Right atrium auricular region (tissue), 2 donors: ENCODE measurements at regions not wholly inside any gene's neighbourhood (a gene's known extent, or its start where the extent isn't known, plus 50 kb on each side); places are given as distances from the start of the nearest gene placed in this dataset.

Experiments used
- DNase-seq: peaks from one replicate; pipeline ENCODE4 v3.0.0-alpha.2; 2019; ENCODE audit warnings: low spot score
- H3K27ac ChIP-seq, 2 donors: fragments of 200-600 bp; sonication (generic); 1 replicate in 1 of 2; 2 replicates in 1 of 2; pipeline ENCODE4 v1.5.1; 2016 to 2019
- H3K27me3 ChIP-seq, 2 donors: fragments of 200-600 bp; sonication (generic); one replicate each; pipeline versions ENCODE4 v1.5.1 to v1.6.0; 2017 to 2019
- H3K36me3 ChIP-seq: fragments of 200-600 bp; sonication (generic); one replicate; pipeline ENCODE4 v1.5.1; 2016
- H3K4me1 ChIP-seq, 2 donors: fragments of 200-600 bp; sonication (generic); one replicate each; pipeline versions ENCODE4 v1.5.1 to v1.6.0; 2017 to 2019
- H3K4me3 ChIP-seq, 2 donors: fragments of 200-600 bp; sonication (generic); 1 replicate in 1 of 2; 2 replicates in 1 of 2; pipeline ENCODE4 v1.5.1; 2017 to 2019; ENCODE audit warnings: mild to moderate bottlenecking in 1 of 2, moderate library complexity in 1 of 2
- H3K9me3 ChIP-seq, 2 donors: fragments of 200-600 bp; sonication (generic); one replicate each; pipeline ENCODE4 v1.5.1; 2019
- CTCF ChIP-seq, 2 donors: fragments of 200-600 bp; sonication (generic); IDR thresholded peaks; one replicate each; pipeline ENCODE4 v1.5.1; 2019; ENCODE audit warnings: antibody characterized with exemption in 2 of 2

- H3K4me1 ChIP-seq: no peaks in the 10 kb centered on the region
- no peak for TF ChIP-seq CTCF (IDR thresholded peaks at IDR 0.05)
- H3K27me3 ChIP-seq: no peaks in the 10 kb centered on the region
- no peaks in the 10 kb centered on the region for H3K9me3 ChIP-seq
- H3K4me3 ChIP-seq: no peak overlapping the region
- DNase-seq: no peak
- no peaks in the 10 kb centered on the region for H3K36me3 ChIP-seq
- H3K27ac ChIP-seq: no peak overlapping the region
Observed at GRCh38 chr14:71702786-71703185, 229.4 kb upstream of the RGS6 start.

GRCh38 chr14:71703477-71703876, 228.8 kb upstream of the RGS6 start:
- no peak for DNase-seq
- H3K27ac ChIP-seq: no peak overlapping the region
- H3K36me3 ChIP-seq: no peaks in the 10 kb centered on the region
- H3K4me1 ChIP-seq: no peaks in the 10 kb centered on the region
- H3K9me3 ChIP-seq: no peaks in the 10 kb centered on the region
- no peak overlapping the region for H3K4me3 ChIP-seq
- H3K27me3 ChIP-seq: no peaks in the 10 kb centered on the region
- no peak for TF ChIP-seq CTCF (IDR thresholded peaks at IDR 0.05)

GRCh38 chr14:71704210-71704609, 228.0 kb upstream of the RGS6 start:
- H3K36me3 ChIP-seq: no peaks in the 10 kb centered on the region
- no peak for TF ChIP-seq CTCF (IDR thresholded peaks at IDR 0.05)

DNA sequence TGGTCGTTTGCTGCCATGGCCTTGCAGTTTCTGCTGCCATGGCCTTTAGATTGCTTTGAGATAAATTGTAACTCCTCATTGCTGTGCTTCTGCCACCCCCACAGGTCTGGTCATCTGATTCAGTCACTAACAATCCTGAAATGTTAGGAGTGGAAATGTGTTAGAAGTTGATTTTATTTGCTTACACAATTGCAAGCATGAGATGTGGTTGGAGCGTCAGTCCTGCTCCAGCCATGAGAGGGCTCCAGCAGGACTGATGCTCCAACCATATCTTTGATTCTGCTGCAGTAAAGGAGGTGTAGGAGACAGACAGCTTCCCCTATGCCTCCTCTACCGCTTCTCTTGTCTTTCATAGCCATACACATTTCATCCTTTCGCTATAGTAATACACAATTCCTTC, 226.8 kb upstream of the RGS6 start:
- Histone ChIP-seq H3K4me1 (no peaks in the 10 kb centered on the region), H3K27me3 (no peaks in the 10 kb centered on the region), H3K4me3 (no peak overlapping the region), H3K9me3 (no peaks in the 10 kb centered on the region), H3K36me3 (no peaks in the 10 kb centered on the region), H3K27ac (no peak overlapping the region)
- TF ChIP-seq CTCF (IDR thresholded peaks at IDR 0.05): no peak
- no peak for DNase-seq

More at GRCh38 chr14:71704210-71704609, 228.0 kb upstream of the RGS6 start:
- no peaks in the 10 kb centered on the region for H3K4me1 ChIP-seq
- no peak for DNase-seq
- H3K27ac ChIP-seq: no peak overlapping the region
- H3K4me3 ChIP-seq: no peak overlapping the region
- no peaks in the 10 kb centered on the region for H3K9me3 ChIP-seq
- no peaks in the 10 kb centered on the region for H3K27me3 ChIP-seq

DNA sequence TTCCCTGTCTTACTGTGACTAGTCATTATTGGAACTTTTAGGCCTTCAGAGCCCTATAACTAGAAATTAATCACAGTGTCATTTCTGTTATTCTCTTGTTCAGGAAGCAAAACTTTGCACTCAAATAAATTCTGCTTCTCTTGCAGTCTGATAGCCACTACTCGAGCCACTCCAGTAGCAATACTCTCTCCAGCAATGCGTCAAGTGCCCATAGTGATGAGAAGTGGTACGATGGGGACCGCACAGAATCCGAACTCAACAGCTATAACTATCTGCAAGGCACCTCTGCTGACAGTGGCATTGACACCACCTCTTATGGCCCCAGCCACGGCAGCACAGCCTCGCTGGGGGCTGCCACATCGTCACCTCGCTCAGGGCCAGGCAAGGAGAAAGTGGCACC, 223.2 kb upstream of the RGS6 start:
- H3K27ac ChIP-seq: no peak overlapping the region
- no peak for DNase-seq
- H3K36me3 ChIP-seq: no peaks in the 10 kb centered on the region
- TF ChIP-seq CTCF (IDR thresholded peaks at IDR 0.05): no peak
- H3K27me3 ChIP-seq: no peaks in the 10 kb centered on the region
- H3K4me3 ChIP-seq: no peak overlapping the region
- peaks cover 0 to 11% of the 10 kb centered on the region in 2 donors for H3K4me1 ChIP-seq
- no peaks in the 10 kb centered on the region for H3K9me3 ChIP-seq

GRCh38 chr14:71709987-71710386, 222.2 kb upstream of the RGS6 start:
- TF ChIP-seq CTCF (IDR thresholded peaks at IDR 0.05): no peak
- DNase-seq: no peak
- no peaks in the 10 kb centered on the region for H3K27me3 ChIP-seq
- peaks cover 0 to 11% of the 10 kb centered on the region in 2 donors for H3K4me1 ChIP-seq
- H3K9me3 ChIP-seq: no peaks in the 10 kb centered on the region
- no peaks in the 10 kb centered on the region for H3K36me3 ChIP-seq
- no peak overlapping the region for H3K4me3 ChIP-seq
- no peak overlapping the region for H3K27ac ChIP-seq
